ENCODE measurements at regions not wholly inside any gene's neighbourhood (a gene's known extent, or its start where the extent isn't known, plus 50 kb on each side); places are given as distances from the start of the nearest gene placed in this dataset.

DNA sequence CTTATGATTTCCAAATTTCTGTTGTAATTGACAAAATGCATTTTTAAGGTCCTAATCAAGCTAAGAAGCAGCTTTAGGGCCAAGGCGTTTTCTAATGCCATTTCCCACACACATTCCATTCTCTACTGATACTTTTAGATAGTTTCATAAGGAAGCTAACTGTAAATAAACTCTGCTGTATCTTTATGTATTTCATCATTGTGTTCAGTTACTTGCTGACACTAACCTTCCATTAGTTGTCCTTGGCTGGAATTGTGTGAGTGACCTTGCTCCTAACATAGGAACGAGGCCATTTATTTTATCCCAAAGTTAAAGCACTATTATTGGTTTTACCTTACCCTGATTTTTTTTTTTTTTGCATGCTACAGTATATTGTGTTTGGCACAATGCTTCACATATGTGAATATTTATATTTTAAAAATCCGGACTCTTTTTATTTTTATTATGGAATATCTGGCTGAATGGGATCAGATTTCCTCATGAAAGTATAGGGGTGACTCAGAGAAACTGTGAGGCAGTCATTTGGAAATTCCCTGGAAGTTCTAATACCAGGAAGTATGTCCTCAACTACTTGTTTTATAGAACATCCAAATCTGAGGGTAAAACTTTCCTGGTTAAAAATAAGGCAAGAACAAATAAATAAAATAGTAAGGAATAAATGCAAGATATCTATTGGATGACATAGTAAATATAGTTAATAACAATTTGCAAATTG is 62.7 kb upstream of the SORBS2 start:
- Histone ChIP-seq H3K4me1 (ENCODE audit: insufficient read depth) (peaks cover 8% of the 10 kb centered on the region; the same call in 1 of the 2 replicates), H3F3A (ENCODE audit: insufficient read depth) (no peaks in the 10 kb centered on the region), H3K9me3 (ENCODE audit: low read depth) (no peaks in the 10 kb centered on the region), H3K9me2 (ENCODE audit: insufficient read depth) (no peaks in the 10 kb centered on the region), H3K27me3 (replicated peaks; ENCODE audit: insufficient read depth) (no peaks in the 10 kb centered on the region; the same call in 1 of the 2 replicates), H3K27ac (0 out of 2 replicates have a peak overlapping the region, but pooled peaks have one; percentile 2), H3K4me3 (no peak overlapping the region), H3K36me3 (ENCODE audit: low read depth) (no peaks in the 10 kb centered on the region), H3K9ac (no peak overlapping the region), H3K79me2 (ENCODE audit: insufficient read depth) (no peaks in the 10 kb centered on the region), H2AFZ (no peak overlapping the region), H4K20me1 (ENCODE audit: insufficient read depth) (no peaks in the 10 kb centered on the region), H3K4me2 (ENCODE audit: unreplicated experiment) (no peak overlapping the region)
- DNase-seq, result peak; percentile 52
- in situ Hi-C loops (cut with MboI), result no loop called here
- WGBS, 2 experiments (ENCODE audit: low coverage in 1 of 2, low lambda C conversion rate in 2 of 2, missing lambda C conversion rate in 2 of 2), result 33 to 36% methylated on average over 3 of the region's 3 CpGs
- TF ChIP-seq EZH2phosphoT487 (IDR thresholded peaks at IDR 0.05; ENCODE audit: insufficient read depth, low read depth) (no peak), EZH2 (IDR thresholded peaks at IDR 0.05; ENCODE audit: insufficient read depth, poor library complexity, severe bottlenecking) (no peak)

DNA sequence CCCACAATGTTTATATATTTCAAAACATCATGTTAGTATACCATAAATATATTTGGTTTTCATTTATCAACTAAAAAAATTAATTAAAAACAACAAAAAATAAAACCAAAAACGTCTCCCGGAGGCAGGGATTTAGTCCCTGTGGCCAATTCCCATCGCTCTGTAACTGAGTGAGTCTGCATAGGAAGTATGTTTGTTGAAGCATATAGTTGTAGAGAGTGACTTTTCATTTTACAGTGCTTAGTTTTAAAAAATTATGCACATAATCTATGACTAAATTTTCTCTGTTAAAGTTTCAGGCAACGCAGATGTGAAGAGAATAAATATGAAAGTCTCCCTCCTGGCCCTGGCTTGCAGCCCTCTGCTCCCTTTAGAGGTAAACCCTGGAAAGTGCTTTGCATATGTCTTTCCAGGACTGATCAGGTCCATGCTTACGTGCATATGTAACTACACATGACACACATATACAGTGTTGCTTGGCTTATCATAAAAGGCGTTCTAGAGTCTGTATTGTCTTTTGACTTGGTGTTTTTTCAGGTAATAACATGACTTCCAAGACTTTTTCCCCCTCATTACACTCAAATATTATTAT is 63.4 kb upstream of the SORBS2 start:
- TF ChIP-seq EZH2 (IDR thresholded peaks at IDR 0.05; ENCODE audit: insufficient read depth, poor library complexity, severe bottlenecking), result no peak
- TF ChIP-seq EZH2phosphoT487 (IDR thresholded peaks at IDR 0.05; ENCODE audit: insufficient read depth, low read depth), result no peak
- Histone ChIP-seq H3K9ac (no peak overlapping the region), H3K27me3 (replicated peaks; ENCODE audit: insufficient read depth) (no peaks in the 10 kb centered on the region; the same call in 1 of the 2 replicates), H3K27ac (no peak overlapping the region), H3K9me3 (ENCODE audit: low read depth) (no peaks in the 10 kb centered on the region), H3K4me3 (no peak overlapping the region), H3K4me1 (ENCODE audit: insufficient read depth) (peaks cover 8% of the 10 kb centered on the region; the same call in 1 of the 2 replicates), H3K36me3 (ENCODE audit: low read depth) (no peaks in the 10 kb centered on the region), H3K4me2 (ENCODE audit: unreplicated experiment) (no peak overlapping the region), H3K79me2 (ENCODE audit: insufficient read depth) (no peaks in the 10 kb centered on the region), H2AFZ (no peak overlapping the region), H3K9me2 (ENCODE audit: insufficient read depth) (no peaks in the 10 kb centered on the region), H4K20me1 (ENCODE audit: insufficient read depth) (no peaks in the 10 kb centered on the region), H3F3A (ENCODE audit: insufficient read depth) (no peaks in the 10 kb centered on the region)
- in situ Hi-C loops (cut with MboI), result no loop called here
- DNase-seq, result no peak
- WGBS, 2 experiments (ENCODE audit: low coverage in 1 of 2, low lambda C conversion rate in 2 of 2, missing lambda C conversion rate in 2 of 2), result 77 to 84% methylated on average over 6 of the region's 6 CpGs

DNA sequence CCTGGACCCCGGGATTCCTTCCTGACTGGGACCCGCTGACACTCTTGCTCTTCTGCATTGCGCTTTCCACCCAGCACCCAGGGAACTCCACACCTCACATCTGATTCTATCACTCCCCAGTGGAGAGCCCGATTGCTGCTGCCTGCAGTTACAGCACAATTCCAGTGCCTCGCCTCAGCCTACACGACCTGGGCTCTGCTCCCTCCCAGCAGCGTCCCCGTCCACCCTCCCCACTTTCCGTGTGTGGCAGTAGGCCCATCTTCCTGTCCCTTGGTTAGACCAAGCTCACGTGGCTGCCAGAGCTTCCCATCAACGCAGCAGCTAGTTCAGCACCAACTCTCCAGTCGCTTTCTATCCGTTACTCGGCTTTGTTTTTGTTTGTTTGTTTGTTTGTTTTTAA is 66.6 kb upstream of the SORBS2 start:
- H3K9ac ChIP-seq, result no peak overlapping the region
- no peak for DNase-seq
- no peaks in the 10 kb centered on the region for H3K36me3 ChIP-seq (ENCODE audit: low read depth)
- H3K27ac ChIP-seq, result no peak overlapping the region
- no peak overlapping the region for H3K4me3 ChIP-seq
- H2AFZ ChIP-seq, result no peak overlapping the region
- H3F3A ChIP-seq (ENCODE audit: insufficient read depth), result 0 out of 2 replicates have a peak, but pooled peaks cover 2% of the 10 kb centered on the region
- no peaks in the 10 kb centered on the region for H3K9me3 ChIP-seq (ENCODE audit: low read depth)
- H3K4me2 ChIP-seq (ENCODE audit: unreplicated experiment), result no peak overlapping the region
- in situ Hi-C loops (cut with MboI), result no loop called here
- 42 to 56% methylated on average over 14 of the region's 14 CpGs for WGBS, 2 experiments (ENCODE audit: low coverage in 1 of 2, low lambda C conversion rate in 2 of 2, missing lambda C conversion rate in 2 of 2)
- H3K9me2 ChIP-seq (ENCODE audit: insufficient read depth), result no peaks in the 10 kb centered on the region
- TF ChIP-seq EZH2phosphoT487 (IDR thresholded peaks at IDR 0.05; ENCODE audit: insufficient read depth, low read depth), result no peak
- TF ChIP-seq EZH2 (IDR thresholded peaks at IDR 0.05; ENCODE audit: insufficient read depth, poor library complexity, severe bottlenecking), result no peak
- no peaks in the 10 kb centered on the region for H4K20me1 ChIP-seq (ENCODE audit: insufficient read depth)
- no peaks in the 10 kb centered on the region for H3K27me3 ChIP-seq (replicated peaks; ENCODE audit: insufficient read depth)
- H3K4me1 ChIP-seq (ENCODE audit: insufficient read depth), result peaks cover 21% of the 10 kb centered on the region
- H3K79me2 ChIP-seq (ENCODE audit: insufficient read depth), result no peaks in the 10 kb centered on the region

DNA sequence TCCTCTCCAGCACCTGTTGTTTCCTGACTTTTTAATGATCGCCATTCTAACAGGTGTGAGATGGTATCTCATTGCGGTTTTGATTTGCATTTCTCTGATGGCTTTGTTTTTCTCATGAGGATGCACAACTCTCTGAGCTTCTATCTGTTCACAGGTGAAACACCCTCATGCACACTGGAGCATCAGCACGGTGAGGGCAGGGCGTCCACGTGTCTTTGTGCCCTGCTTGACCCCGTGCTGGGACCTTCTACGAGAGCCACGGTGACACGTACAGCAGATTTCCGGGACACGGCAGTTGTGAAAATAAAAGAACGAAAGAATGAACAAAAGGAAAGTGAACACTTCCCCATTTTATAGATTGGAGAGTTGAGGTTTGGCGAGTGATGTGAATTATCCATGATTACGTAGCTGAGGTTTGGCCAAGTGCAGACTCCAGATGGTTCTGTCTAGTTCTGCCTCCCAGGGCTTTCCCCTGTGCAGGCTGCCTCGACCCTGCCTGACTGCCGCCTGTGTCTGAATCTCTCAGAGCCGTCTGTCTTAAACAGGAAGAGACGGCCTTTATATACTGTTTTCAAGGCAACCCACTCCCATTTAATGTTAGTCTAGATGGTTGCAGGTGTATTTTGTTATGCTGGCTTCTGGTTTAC is 67.8 kb upstream of the SORBS2 start:
- WGBS, 2 experiments (ENCODE audit: low coverage in 1 of 2, low lambda C conversion rate in 2 of 2, missing lambda C conversion rate in 2 of 2), result 68 to 69% methylated on average over 18 of the region's 18 CpGs
- H3K27me3 ChIP-seq (replicated peaks; ENCODE audit: insufficient read depth), result no peaks in the 10 kb centered on the region
- H3K4me2 ChIP-seq (ENCODE audit: unreplicated experiment), result no peak overlapping the region
- no peak overlapping the region for H3K4me3 ChIP-seq
- no peaks in the 10 kb centered on the region for H4K20me1 ChIP-seq (ENCODE audit: insufficient read depth)
- in situ Hi-C loops (cut with MboI), result no loop called here
- H3K36me3 ChIP-seq (ENCODE audit: low read depth), result no peaks in the 10 kb centered on the region
- peaks cover 17% of the 10 kb centered on the region for H3K4me1 ChIP-seq (ENCODE audit: insufficient read depth)
- H3K79me2 ChIP-seq (ENCODE audit: insufficient read depth), result no peaks in the 10 kb centered on the region
- no peak overlapping the region for H3K27ac ChIP-seq
- no peak overlapping the region for H2AFZ ChIP-seq
- no peak overlapping the region for H3K9ac ChIP-seq
- TF ChIP-seq EZH2phosphoT487 (IDR thresholded peaks at IDR 0.05; ENCODE audit: insufficient read depth, low read depth), result no peak
- TF ChIP-seq EZH2 (IDR thresholded peaks at IDR 0.05; ENCODE audit: insufficient read depth, poor library complexity, severe bottlenecking), result no peak
- no peaks in the 10 kb centered on the region for H3K9me2 ChIP-seq (ENCODE audit: insufficient read depth)
- 0 out of 2 replicates have a peak, but pooled peaks cover 2% of the 10 kb centered on the region for H3F3A ChIP-seq (ENCODE audit: insufficient read depth)
- DNase-seq, result no peak
- H3K9me3 ChIP-seq (ENCODE audit: low read depth), result no peaks in the 10 kb centered on the region

Measured in GM23248 (cell line).